Activated CD4-positive, alpha-beta T cell treated with anti-CD3 and anti-CD28 coated beads, Interleukin-2, Interleukin-4, amounts not matched to agents 100 ng/mL and 50 ng/mL, durations not matched to agents 16 hours and 8 hours (primary cell): ENCODE measurements at regions not wholly inside any gene's neighbourhood (a gene's known extent, or its start where the extent isn't known, plus 50 kb on each side); places are given as distances from the start of the nearest gene placed in this dataset.

Experiments used
- DNase-seq: peaks from one replicate; pipeline ENCODE4 v3.0.0-alpha.2; 2020; ENCODE audit warnings: low spot score

DNA sequence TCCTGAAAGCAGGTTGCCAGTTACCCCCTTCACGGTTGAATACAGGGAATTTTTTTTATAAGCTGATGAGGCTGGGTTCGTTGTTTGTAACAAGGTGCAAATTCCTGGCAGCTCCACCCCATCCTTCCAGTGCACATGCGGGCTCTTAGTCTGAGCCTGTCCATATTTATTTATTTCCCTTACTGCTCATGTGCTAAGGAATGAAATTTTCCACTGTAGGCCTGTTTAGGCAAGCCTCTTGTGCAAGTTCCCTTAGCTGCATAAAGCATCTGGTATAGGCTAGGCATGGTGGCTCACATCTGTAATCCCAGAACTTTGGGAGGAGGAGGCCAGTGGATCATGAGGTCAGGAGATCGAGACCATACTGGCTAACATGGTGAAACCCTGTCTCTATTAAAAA lies 560.9 kb upstream of the PCDH9 start:
- DNase-seq = no peak

- no peak for DNase-seq
Measured at GRCh38 chr13:67776151-67776550, 546.0 kb upstream of the PCDH9 start.

GRCh38 chr13:67775359-67775758 lies 545.2 kb upstream of the PCDH9 start:
- no peak for DNase-seq

DNA sequence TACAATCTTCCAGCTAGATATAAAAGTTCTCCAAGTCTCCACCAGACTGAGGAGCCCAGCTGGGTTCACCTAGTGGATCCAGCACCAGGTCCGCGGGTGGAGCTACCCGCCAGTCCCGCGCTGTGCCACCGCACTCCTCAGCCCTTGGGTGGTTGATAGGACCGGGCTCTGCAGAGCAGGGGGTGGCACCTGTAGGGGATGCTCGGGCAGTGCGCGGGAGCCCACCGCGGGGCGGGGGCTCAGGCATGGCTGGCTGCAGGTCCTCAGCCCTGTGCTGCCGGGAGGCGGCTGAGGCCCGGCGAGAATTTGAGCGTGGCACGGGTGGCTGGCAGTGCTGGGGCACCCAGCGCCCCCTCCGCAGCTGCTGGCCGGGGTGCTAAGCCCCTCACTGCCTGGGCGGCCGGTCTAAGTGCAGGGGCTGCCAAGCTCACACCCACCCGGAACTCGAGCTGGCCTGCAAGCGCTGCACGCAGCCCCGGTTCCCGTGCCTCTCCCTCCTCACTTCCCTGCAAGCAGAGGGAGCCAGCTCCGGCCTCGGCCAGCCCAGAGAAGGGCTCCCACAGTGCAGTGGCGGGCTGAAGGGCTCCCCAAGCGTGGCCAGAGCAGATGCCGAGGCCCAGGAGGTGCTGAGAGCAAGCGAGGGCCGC lies 542.8 kb upstream of the PCDH9 start:
- no peak for DNase-seq

- no peak for DNase-seq
Measured at GRCh38 chr13:67771106-67771505, 541.0 kb upstream of the PCDH9 start.

- DNase-seq = no peak
Measured at GRCh38 chr13:67769987-67770341, 539.8 kb upstream of the PCDH9 start.

DNA sequence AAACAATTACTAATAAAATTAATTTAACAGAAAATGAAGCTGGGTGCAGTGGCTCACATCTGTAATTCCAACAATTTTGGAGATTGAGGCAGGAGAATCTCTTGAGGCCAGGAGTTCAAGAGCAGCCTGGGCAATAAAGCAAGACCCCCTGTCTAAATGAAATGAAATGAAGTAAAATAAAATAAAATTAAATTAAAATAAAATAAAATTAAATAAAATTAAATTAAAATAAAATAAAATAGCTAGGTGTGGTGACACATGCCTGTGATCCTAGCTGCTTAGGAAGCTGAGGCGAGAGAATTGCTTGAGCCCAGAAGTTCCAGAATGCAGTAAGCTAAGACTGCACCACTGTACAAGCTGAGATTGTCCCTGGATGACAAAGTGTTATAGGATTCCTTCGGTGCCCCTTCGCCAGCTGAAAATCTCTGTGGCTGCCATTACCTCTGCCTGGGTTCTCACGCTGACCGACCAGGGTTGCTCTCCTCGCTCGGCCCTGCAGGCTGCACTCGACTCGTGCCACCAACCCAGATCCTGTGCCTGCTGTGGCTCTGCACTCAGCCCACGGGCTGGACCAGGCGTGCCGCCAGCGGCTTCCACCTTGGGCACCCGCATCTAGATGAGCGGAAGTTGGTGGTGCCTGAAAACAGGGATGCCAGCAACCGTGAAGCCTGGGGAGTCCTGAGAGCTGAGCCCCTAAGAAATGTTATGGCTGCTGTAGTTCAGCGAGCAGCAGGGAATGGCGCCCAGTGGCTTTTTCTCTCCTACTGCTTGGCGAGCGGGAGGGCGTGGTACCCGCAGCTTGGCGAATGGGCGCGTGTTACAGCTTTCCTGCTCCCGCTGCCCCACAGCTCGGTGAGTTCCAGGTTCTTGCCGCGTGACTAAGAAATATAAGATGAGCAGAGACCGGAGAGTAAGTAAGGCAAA lies 539.2 kb upstream of the PCDH9 start:
- no peak for DNase-seq

DNA sequence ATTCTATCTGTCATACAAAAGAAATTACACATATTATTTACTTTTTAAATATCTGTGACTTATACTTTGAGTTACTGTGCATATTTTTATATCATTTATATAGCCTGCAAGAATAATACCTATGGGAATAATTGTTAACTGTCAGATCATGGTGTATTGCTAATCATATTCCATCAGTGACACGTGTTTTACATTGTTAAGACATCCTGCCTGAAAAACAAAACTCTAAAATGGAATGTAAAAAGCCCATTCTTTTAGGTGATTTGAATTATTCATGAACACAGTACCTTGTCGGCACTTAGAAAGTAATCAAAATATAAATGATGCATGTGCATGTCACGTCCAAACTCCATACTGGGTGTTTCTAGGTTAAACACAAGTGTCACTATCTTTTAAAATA lies 533.8 kb upstream of the PCDH9 start:
- DNase-seq = no peak

- DNase-seq = no peak
Measured at GRCh38 chr13:67763384-67763783, 533.2 kb upstream of the PCDH9 start.

GRCh38 chr13:67758975-67759374 lies 528.8 kb upstream of the PCDH9 start:
- no peak for DNase-seq

- no peak for DNase-seq
Measured at GRCh38 chr13:67754012-67754411, 523.9 kb upstream of the PCDH9 start.

DNA sequence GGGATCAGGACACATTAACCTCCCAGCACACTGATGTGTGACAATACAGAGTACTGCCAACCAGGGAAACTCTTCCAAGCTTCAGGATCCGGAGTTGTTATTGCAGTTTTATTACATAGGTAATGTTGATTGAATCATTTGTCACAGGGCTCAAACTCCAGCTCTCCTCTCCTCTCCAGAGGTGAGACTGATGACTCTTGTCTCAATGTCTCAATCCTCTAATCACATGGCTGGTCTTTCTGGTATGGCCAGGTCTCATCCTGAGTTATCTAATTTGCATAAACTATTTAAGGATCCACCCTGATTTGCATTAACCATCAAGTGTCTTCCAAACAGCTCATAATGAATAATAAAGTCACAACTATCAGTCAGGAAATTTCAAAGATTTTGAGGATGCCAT lies 522.6 kb upstream of the PCDH9 start:
- no peak for DNase-seq

GRCh38 chr13:67742478-67742877 lies 512.3 kb upstream of the PCDH9 start:
- DNase-seq = no peak

DNA sequence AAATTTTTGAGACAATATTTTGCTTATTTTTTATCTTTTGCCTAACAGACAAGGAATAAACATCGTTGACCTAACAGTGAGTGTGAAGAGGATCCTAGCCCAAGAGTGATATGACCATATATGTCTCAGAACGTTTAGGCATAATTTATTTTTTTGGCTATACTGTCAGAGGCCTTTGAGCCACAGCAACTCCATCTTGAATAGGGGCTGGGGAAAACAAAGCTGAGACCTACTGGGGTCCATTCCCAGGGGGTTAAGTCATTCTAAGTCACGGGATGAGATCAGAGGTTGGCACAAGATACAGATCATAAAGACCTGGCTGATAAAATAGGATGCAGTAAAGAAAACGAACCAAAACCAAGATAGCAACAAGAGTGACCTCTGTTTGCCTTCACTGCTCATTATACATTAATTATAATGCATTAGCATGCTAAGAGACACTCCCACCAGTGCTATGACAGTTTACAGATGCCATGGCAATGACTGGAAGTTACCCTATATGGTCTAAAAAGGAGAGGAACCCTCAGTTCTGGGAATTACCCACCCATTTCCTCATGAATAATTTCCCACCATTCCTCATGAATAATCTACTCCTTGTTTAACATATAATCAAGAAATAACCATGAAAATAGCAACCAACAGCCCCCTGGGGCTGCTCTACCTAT lies 510.9 kb upstream of the PCDH9 start:
- no peak for DNase-seq

DNA sequence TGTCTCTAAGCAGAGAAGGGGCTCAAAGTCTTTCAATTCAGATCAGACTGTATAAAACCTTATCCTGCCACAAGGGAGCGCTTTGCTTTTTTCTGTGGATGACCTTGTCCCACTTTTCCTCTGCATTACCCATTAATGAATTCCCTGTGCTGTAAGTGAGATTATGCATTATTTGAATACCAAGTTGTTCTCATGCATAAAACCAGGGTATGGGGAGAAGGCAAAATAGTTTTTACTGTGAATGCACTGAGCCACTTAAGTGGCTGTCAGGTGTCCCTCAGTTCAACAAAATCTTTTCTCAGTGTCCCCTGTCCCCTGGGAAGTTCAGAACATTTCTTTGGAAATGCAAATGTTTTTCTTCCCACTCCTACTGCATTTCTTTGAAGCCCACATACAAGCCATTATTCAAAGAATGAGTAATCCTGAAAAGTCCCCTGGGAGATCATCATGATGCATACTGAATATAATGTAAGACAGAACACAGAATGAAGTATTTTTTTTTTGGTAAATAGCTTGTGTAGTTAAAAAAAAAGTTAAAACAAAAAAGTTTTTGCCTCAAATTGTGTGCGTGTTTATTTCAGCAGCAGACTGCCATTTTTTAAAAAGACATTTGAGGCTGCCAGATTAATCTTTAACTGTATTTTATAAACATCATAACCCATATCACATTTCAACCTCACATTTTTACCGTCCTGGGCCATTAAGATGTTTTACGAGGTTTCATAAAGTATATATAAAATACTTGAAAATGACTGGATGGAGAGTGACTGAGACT lies 506.7 kb upstream of the PCDH9 start:
- no peak for DNase-seq

GRCh38 chr13:67735651-67736050 lies 505.5 kb upstream of the PCDH9 start:
- no peak for DNase-seq

GRCh38 chr13:67726979-67727378 lies 496.8 kb upstream of the PCDH9 start:
- no peak for DNase-seq

- DNase-seq = no peak
Measured at GRCh38 chr13:67725999-67726398, 495.9 kb upstream of the PCDH9 start.

- DNase-seq = no peak
Measured at GRCh38 chr13:67713571-67713970, 483.4 kb upstream of the PCDH9 start.

DNA sequence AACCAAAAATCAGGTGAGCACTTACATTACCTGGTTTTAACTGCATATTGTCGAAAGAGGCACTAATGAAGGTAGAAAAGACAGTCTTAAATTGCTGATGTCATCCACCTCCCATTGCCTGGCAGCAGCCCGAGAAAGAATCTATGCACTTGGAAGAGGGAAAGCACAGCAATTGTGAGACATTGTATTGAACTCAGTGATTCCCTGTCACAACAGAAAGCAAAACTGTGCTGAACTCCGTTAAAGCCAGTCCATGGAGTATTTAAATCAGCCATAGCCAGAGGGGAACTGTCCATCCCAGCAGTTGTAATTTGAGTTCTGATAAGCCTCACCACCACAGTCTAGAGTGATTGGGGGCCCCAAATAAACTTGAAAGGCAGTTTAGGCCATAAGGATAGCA lies 466.6 kb upstream of the PCDH9 start:
- DNase-seq = no peak

DNA sequence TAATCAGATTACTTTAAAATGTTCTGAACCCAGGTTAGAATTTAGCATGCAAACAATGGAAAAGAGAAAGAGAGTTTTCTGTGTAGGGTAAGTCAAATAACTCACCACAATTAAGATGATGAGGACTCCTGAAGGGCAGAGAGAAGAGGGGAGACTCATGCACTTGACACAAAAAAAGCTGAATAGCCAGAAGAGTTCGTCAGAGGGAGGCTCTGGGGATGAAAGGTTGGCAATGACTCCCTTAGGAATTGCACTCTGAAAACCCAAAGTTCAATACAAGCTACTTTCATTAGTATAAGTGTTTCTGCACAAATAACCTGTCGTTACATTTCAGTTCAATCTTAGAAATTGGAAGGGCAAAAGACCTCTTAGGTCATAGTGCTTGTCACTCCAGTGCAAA lies 434.4 kb upstream of the PCDH9 start:
- no peak for DNase-seq

DNA sequence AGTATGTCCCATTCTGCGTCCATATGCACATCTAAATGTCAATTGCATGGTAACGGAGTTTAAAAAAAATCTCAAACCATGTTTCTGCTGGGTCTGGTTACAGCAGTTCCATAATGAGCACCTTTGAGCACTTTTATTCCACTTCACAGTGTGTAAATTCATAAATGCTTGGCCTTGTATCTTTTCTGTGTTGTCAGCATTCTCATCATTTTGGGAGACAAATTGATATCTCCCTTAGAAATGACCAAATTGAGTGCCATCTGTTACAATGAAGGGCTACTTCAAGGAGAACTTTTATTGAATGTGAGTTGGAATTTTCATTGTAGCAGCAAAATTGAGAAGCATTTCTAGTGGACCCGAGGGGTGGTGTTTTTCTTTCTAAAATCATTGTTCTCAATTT lies 432.9 kb upstream of the PCDH9 start:
- no peak for DNase-seq
